H9 (cell line): ENCODE measurements at regions not wholly inside any gene's neighbourhood (a gene's known extent, or its start where the extent isn't known, plus 50 kb on each side); places are given as distances from the start of the nearest gene placed in this dataset.

Experiments
- DNase-seq: peaks from one replicate; pipeline ENCODE4 v3.0.0-alpha.2; 2017
- H2AFZ ChIP-seq: one replicate; pipeline ENCODE4 v1.6.1; 2013; ENCODE audit warnings: mild to moderate bottlenecking, low read length, control low read depth, moderate library complexity
- H2AK5ac ChIP-seq: 2 replicates; pipeline ENCODE4 v1.6.1; 2013; ENCODE audit warnings: low read length, control low read depth, mixed read lengths; ENCODE audit not compliant: insufficient read length
- H2BK120ac ChIP-seq: one replicate; pipeline ENCODE4 v1.6.1; 2013; ENCODE audit warnings: low read depth, mild to moderate bottlenecking, low read length, control low read depth, inconsistent platforms; ENCODE audit not compliant: poor library complexity, severe bottlenecking
- H2BK12ac ChIP-seq: 2 replicates; pipeline ENCODE4 v1.6.1; 2013; ENCODE audit warnings: low read length, control low read depth, mixed read lengths, low read depth; ENCODE audit not compliant: insufficient read length
- H2BK15ac ChIP-seq: 2 replicates; pipeline ENCODE4 v1.6.1; 2013; ENCODE audit warnings: low read depth, low read length, control low read depth
- H2BK20ac ChIP-seq: one replicate; pipeline ENCODE4 v1.6.1; 2013; ENCODE audit warnings: low read depth, mild to moderate bottlenecking, low read length, control low read depth, inconsistent platforms; ENCODE audit not compliant: poor library complexity, severe bottlenecking
- H2BK5ac ChIP-seq: 2 replicates; pipeline ENCODE4 v1.6.1; 2013; ENCODE audit warnings: low read length, control low read depth, mixed read lengths; ENCODE audit not compliant: insufficient read length
- H3K14ac ChIP-seq: 2 replicates; pipeline ENCODE4 v1.6.1; 2013; ENCODE audit warnings: low read length, control low read depth; ENCODE audit not compliant: insufficient read depth
- H3K18ac ChIP-seq: 2 replicates; pipeline ENCODE4 v1.6.1; 2013; ENCODE audit warnings: low read depth, mild to moderate bottlenecking, mixed read lengths, low read length, control low read depth; ENCODE audit not compliant: insufficient read length
- H3K23ac ChIP-seq: 2 replicates; pipeline ENCODE4 v1.6.1; 2013; ENCODE audit warnings: low read length, control low read depth, mixed read lengths, low read depth; ENCODE audit not compliant: insufficient read length
- H3K23me2 ChIP-seq: 2 replicates; pipeline ENCODE4 v1.6.1; 2013; ENCODE audit warnings: low read depth, mild to moderate bottlenecking, mixed read lengths, low read length, control low read depth; ENCODE audit not compliant: insufficient read length, poor library complexity, severe bottlenecking
- H3K27ac ChIP-seq: 2 replicates; pipeline ENCODE4 v1.5.1; 2013; ENCODE audit warnings: low read length, control low read depth, mixed read lengths, low read depth; ENCODE audit not compliant: insufficient read length
- H3K27me3 ChIP-seq: 2 replicates; pipeline ENCODE4 v1.6.1; 2013; ENCODE audit warnings: low read length, control low read depth, inconsistent platforms; ENCODE audit not compliant: insufficient read depth
- H3K4ac ChIP-seq: 2 replicates; pipeline ENCODE4 v1.6.1; 2013; ENCODE audit warnings: low read depth, mild to moderate bottlenecking, control low read depth, inconsistent platforms, low read length, moderate library complexity
- H3K4me1 ChIP-seq: 2 replicates; pipeline ENCODE4 v1.6.1; 2013; ENCODE audit warnings: low read length, control low read depth, inconsistent platforms; ENCODE audit not compliant: insufficient read depth
- H3K4me2 ChIP-seq: 2 replicates; pipeline ENCODE4 v1.6.1; 2013; ENCODE audit warnings: low read length, control low read depth, mixed read lengths; ENCODE audit not compliant: insufficient read length, insufficient read depth
- H3K56ac ChIP-seq: 2 replicates; pipeline ENCODE4 v1.6.1; 2013; ENCODE audit warnings: low read depth, mild to moderate bottlenecking, mixed read lengths, low read length, control low read depth; ENCODE audit not compliant: insufficient read length
- H3K79me1 ChIP-seq: 2 replicates; pipeline ENCODE4 v1.6.1; 2013; ENCODE audit warnings: low read depth, mild to moderate bottlenecking, moderate library complexity, low read length, control low read depth, inconsistent platforms; ENCODE audit not compliant: insufficient read depth, poor library complexity, severe bottlenecking
- H3K79me2 ChIP-seq: 2 replicates; pipeline ENCODE4 v1.6.1; 2013; ENCODE audit warnings: low read length, control low read depth, inconsistent platforms; ENCODE audit not compliant: insufficient read depth
- H3K9ac ChIP-seq: 2 replicates; pipeline ENCODE4 v1.6.1; 2013; ENCODE audit warnings: low read length, control low read depth, mixed read lengths; ENCODE audit not compliant: insufficient read length; ENCODE audit errors: extremely low read depth
- H3K9me3 ChIP-seq: one replicate; pipeline ENCODE4 v1.6.1; 2013; ENCODE audit warnings: low read depth, low read length, inconsistent platforms; ENCODE audit not compliant: control insufficient read depth
- H3T11ph ChIP-seq: one replicate; pipeline ENCODE4 v1.6.1; 2013; ENCODE audit warnings: mild to moderate bottlenecking, low read length, control low read depth, inconsistent platforms
- H4K20me1 ChIP-seq: one replicate; pipeline ENCODE4 v1.6.1; 2013; ENCODE audit not compliant: control insufficient read depth, insufficient read length, insufficient read depth
- H4K5ac ChIP-seq: 2 replicates; pipeline ENCODE4 v1.6.1; 2013; ENCODE audit warnings: low read depth, mild to moderate bottlenecking, mixed read lengths, low read length, control low read depth; ENCODE audit not compliant: insufficient read length
- H4K8ac ChIP-seq: replicated peaks from 2 replicates; pipeline ENCODE4 v1.6.1; 2013; ENCODE audit warnings: low read length, control low read depth, mixed read lengths, low read depth; ENCODE audit not compliant: insufficient read length
- H4K91ac ChIP-seq: 2 replicates; pipeline ENCODE4 v1.6.1; 2013; ENCODE audit warnings: low read depth, mild to moderate bottlenecking, moderate library complexity, mixed read lengths, low read length, control low read depth; ENCODE audit not compliant: insufficient read length
- H3K27ac Mint-ChIP-seq, 3 experiments: 2 replicates in 2 of 3; 3 replicates in 1 of 3; pipeline ENCODE4 v1.8.0; 2020 to 2021; ENCODE audit warnings: mixed read lengths in 3 of 3, mild to moderate bottlenecking in 1 of 3, moderate library complexity in 1 of 3
- H3K27me3 Mint-ChIP-seq: 2 replicates; pipeline ENCODE4 v1.8.0; 2021; ENCODE audit warnings: low read depth, mild to moderate bottlenecking, moderate library complexity, mixed read lengths
- H3K36me3 Mint-ChIP-seq, 3 experiments: 2 replicates in 2 of 3; 3 replicates in 1 of 3; pipeline ENCODE4 v1.8.0; 2020 to 2021; ENCODE audit warnings: low read depth in 3 of 3, mixed read lengths in 3 of 3; ENCODE audit not compliant: insufficient read depth in 1 of 3
- H3K4me1 Mint-ChIP-seq, 2 experiments: 2 replicates each; pipeline ENCODE4 v1.8.0; 2020; ENCODE audit warnings: mixed read lengths in 2 of 2
- H3K4me3 Mint-ChIP-seq, 2 experiments: 2 replicates in 1 of 2; 3 replicates in 1 of 2; pipeline ENCODE4 v1.8.0; 2020 to 2021; ENCODE audit warnings: mild to moderate bottlenecking in 2 of 2, mixed read lengths in 2 of 2, moderate library complexity in 1 of 2
- H3K9me3 Mint-ChIP-seq, 2 experiments: 2 replicates in 1 of 2; 3 replicates in 1 of 2; pipeline ENCODE4 v1.8.0; 2020; ENCODE audit warnings: mild to moderate bottlenecking in 2 of 2, mixed read lengths in 2 of 2, moderate library complexity in 1 of 2
- CTCF ChIP-seq: fragments of 200-600 bp; sonication (generic); conservative IDR thresholded peaks from 3 replicates; pipeline ENCODE4 v1.8.0; 2021; ENCODE audit warnings: antibody characterized with exemption, mild to moderate bottlenecking
- WGBS: extraction: QIAGEN DNeasy Blood & Tissue Kit; methylation state at CpG from one replicate; pipeline ENCODE4 v1.1.7; 2013; ENCODE audit warnings: missing lambda C conversion rate, low lambda C conversion rate, mixed read lengths; ENCODE audit not compliant: insufficient read length; ENCODE audit errors: extremely low coverage; 5-methylcytosine and 5-hydroxymethylcytosine counted together

DNA sequence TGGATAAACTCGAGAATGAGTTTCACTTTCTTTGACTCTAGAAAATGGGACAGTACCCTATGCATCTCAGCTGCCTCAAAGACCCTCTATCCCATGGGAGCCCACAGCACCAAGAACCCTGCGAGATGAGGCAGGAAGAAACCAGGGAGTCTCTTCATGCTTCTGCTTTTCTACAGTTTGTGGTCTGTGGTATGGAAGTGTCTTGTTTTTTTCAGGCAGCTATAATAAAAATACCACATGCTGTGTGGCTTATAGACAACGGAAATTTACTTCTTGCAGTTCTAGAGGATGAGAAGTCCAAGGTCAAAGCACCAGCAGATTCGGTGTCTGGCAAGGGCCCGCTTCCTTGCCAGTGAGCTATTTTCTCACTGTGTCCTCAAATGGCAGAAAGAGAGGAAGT lies 257.9 kb downstream of the SUCLG1 start:
- Histone ChIP-seq H3K4me2 (no peak overlapping the region), H3K4ac (no peak overlapping the region), H2BK120ac (no peak overlapping the region), H3K27ac (no peak overlapping the region), H4K5ac (no peak overlapping the region), H2BK20ac (no peak overlapping the region), H2BK15ac (no peak overlapping the region), H3K18ac (no peak overlapping the region), H3K79me1 (no peaks in the 10 kb centered on the region), H4K20me1 (no peaks in the 10 kb centered on the region), H3K23me2 (no peaks in the 10 kb centered on the region), H4K8ac (no peak overlapping the region), H3K23ac (no peak overlapping the region), H3K27me3 (no peaks in the 10 kb centered on the region), H4K91ac (no peak overlapping the region), H3K4me1 (no peaks in the 10 kb centered on the region), H2AFZ (no peak overlapping the region), H3K9ac (no peak overlapping the region), H2BK5ac (no peak overlapping the region), H3K79me2 (no peaks in the 10 kb centered on the region; the same call in 1 of the 2 replicates), H2AK5ac (no peak overlapping the region), H3T11ph (no peak overlapping the region), H2BK12ac (no peak overlapping the region), H3K14ac (no peak overlapping the region), H3K56ac (no peak overlapping the region), H3K9me3 (no peaks in the 10 kb centered on the region)
- Mint-ChIP-seq H3K4me1 (peaks cover 1 to 9% of the 10 kb centered on the region in 2 experiments; a peak in 3 of 4 replicates), H3K4me3 (no peak overlapping the region), H3K27ac (no peak overlapping the region), H3K27me3 (no peaks in the 10 kb centered on the region), H3K36me3 (no peaks in the 10 kb centered on the region; a peak in 1 of 7 replicates), H3K9me3 (peaks cover 0 to 2% of the 10 kb centered on the region in 2 experiments; a peak in 2 of 5 replicates)
- no CpG with 5 or more reads among the region's 5 CpGs for WGBS
- TF ChIP-seq CTCF = no peak
- no peak for DNase-seq
